Smooth muscle cell (in vitro differentiated cells): ENCODE measurements at regions not wholly inside any gene's neighbourhood (a gene's known extent, or its start where the extent isn't known, plus 50 kb on each side); places are given as distances from the start of the nearest gene placed in this dataset.

Source experiments
- DNase-seq: peaks from one replicate; lab custom pipeline; 2025; ENCODE audit not compliant: unreplicated experiment; lab: John Stamatoyannopoulos, UW
- H2AFZ ChIP-seq: fragments of 200-600 bp; sonication (generic); 2 replicates; pipeline ENCODE4 v1.6.0; 2016; ENCODE audit warnings: antibody characterized with exemption, low read depth, mild to moderate bottlenecking
- H3F3A ChIP-seq: fragments of 200-600 bp; sonication (generic); 2 replicates; pipeline ENCODE4 v1.6.0; 2017; ENCODE audit warnings: antibody characterized with exemption, low read depth
- H3K27ac ChIP-seq: fragments of 200-600 bp; sonication (generic); 2 replicates; pipeline ENCODE4 v1.5.1; 2016; ENCODE audit warnings: low read depth, mild to moderate bottlenecking
- H3K27me3 ChIP-seq: fragments of 200-600 bp; sonication (generic); 2 replicates; pipeline ENCODE4 v1.6.1; 2016; ENCODE audit warnings: low read depth, mild to moderate bottlenecking
- H3K36me3 ChIP-seq: fragments of 200-600 bp; sonication (generic); 2 replicates; pipeline ENCODE4 v1.5.1; 2016; ENCODE audit warnings: low read depth
- H3K4me1 ChIP-seq: fragments of 200-600 bp; sonication (generic); 2 replicates; pipeline ENCODE4 v1.5.1; 2016; ENCODE audit warnings: low read depth
- H3K4me2 ChIP-seq: fragments of 200-600 bp; sonication (generic); 2 replicates; pipeline ENCODE4 v1.6.0; 2016; ENCODE audit warnings: mild to moderate bottlenecking
- H3K4me3 ChIP-seq: fragments of 200-600 bp; sonication (generic); 2 replicates; pipeline ENCODE4 v1.5.1; 2016; ENCODE audit warnings: mild to moderate bottlenecking
- H3K79me2 ChIP-seq: fragments of 200-600 bp; sonication (generic); 2 replicates; pipeline ENCODE4 v1.6.0; 2016; ENCODE audit warnings: low read depth, mild to moderate bottlenecking
- H3K9ac ChIP-seq: fragments of 200-600 bp; sonication (generic); 2 replicates; pipeline ENCODE4 v1.6.0; 2016; ENCODE audit warnings: low read depth
- H3K9me3 ChIP-seq: fragments of 200-600 bp; sonication (generic); replicated peaks from 2 replicates; pipeline ENCODE4 v1.5.1; 2016; ENCODE audit warnings: low read depth
- H4K20me1 ChIP-seq: fragments of 200-600 bp; sonication (generic); 2 replicates; pipeline ENCODE4 v1.6.0; 2016; ENCODE audit warnings: low read depth
- CTCF ChIP-seq: fragments of 200-600 bp; sonication (generic); IDR thresholded peaks from 2 replicates; pipeline ENCODE4 v1.5.1; 2017; ENCODE audit warnings: borderline replicate concordance, mild to moderate bottlenecking, antibody characterized with exemption; ENCODE audit not compliant: insufficient read depth, poor library complexity, severe bottlenecking
- WGBS: methylation state at CpG from one replicate; pipeline ENCODE4 v1.1.7; 2016; ENCODE audit warnings: low lambda C conversion rate; 5-methylcytosine and 5-hydroxymethylcytosine counted together

GRCh38 chr6:166106076-166106686 is 61.5 kb downstream of the TBXT start:
- H3K9me3 ChIP-seq, result no peaks in the 10 kb centered on the region
- no peaks in the 10 kb centered on the region for H3K4me1 ChIP-seq
- peak; percentile 24 for DNase-seq
- peak; percentile 99 for TF ChIP-seq CTCF
- no peaks in the 10 kb centered on the region for H3F3A ChIP-seq
- no peak overlapping the region for H3K27ac ChIP-seq
- H3K4me2 ChIP-seq, result no peak overlapping the region
- no peak overlapping the region for H3K9ac ChIP-seq
- no peaks in the 10 kb centered on the region for H3K36me3 ChIP-seq
- no peak overlapping the region for H3K4me3 ChIP-seq
- H2AFZ ChIP-seq, result no peak overlapping the region
- WGBS, result 4% methylated on average over 11 of the region's 11 CpGs
- H3K27me3 ChIP-seq, result no peaks in the 10 kb centered on the region
- no peaks in the 10 kb centered on the region for H3K79me2 ChIP-seq
- no peaks in the 10 kb centered on the region for H4K20me1 ChIP-seq

GRCh38 chr6:166105341-166106075 is 62.1 kb downstream of the TBXT start:
- 65% methylated on average over 10 of the region's 10 CpGs for WGBS
- DNase-seq, result no peak
- H2AFZ ChIP-seq, result no peak overlapping the region
- no peaks in the 10 kb centered on the region for H3K9me3 ChIP-seq
- TF ChIP-seq CTCF, result no peak
- H3K36me3 ChIP-seq, result no peaks in the 10 kb centered on the region
- no peaks in the 10 kb centered on the region for H3K79me2 ChIP-seq
- no peaks in the 10 kb centered on the region for H4K20me1 ChIP-seq
- no peaks in the 10 kb centered on the region for H3K27me3 ChIP-seq
- no peak overlapping the region for H3K4me3 ChIP-seq
- no peak overlapping the region for H3K9ac ChIP-seq
- H3F3A ChIP-seq, result no peaks in the 10 kb centered on the region
- H3K4me1 ChIP-seq, result no peaks in the 10 kb centered on the region
- no peak overlapping the region for H3K27ac ChIP-seq
- H3K4me2 ChIP-seq, result no peak overlapping the region

GRCh38 chr6:166104872-166105271 is 62.8 kb downstream of the TBXT start:
- Histone ChIP-seq H2AFZ (no peak overlapping the region), H3K9me3 (no peaks in the 10 kb centered on the region), H3K4me2 (no peak overlapping the region), H3K9ac (no peak overlapping the region), H3K4me1 (no peaks in the 10 kb centered on the region), H3K79me2 (no peaks in the 10 kb centered on the region), H3K4me3 (no peak overlapping the region), H3K27me3 (no peaks in the 10 kb centered on the region), H3F3A (no peaks in the 10 kb centered on the region), H3K27ac (no peak overlapping the region), H3K36me3 (no peaks in the 10 kb centered on the region), H4K20me1 (no peaks in the 10 kb centered on the region)
- TF ChIP-seq CTCF, result no peak
- DNase-seq, result no peak
- 97% methylated on average over 7 of the region's 7 CpGs for WGBS

GRCh38 chr6:166104107-166104506 is 63.5 kb downstream of the TBXT start:
- H3F3A ChIP-seq, result no peaks in the 10 kb centered on the region
- DNase-seq, result no peak
- no peaks in the 10 kb centered on the region for H3K27me3 ChIP-seq
- H3K79me2 ChIP-seq, result no peaks in the 10 kb centered on the region
- no peak for TF ChIP-seq CTCF
- no peaks in the 10 kb centered on the region for H3K9me3 ChIP-seq
- no peak overlapping the region for H3K4me3 ChIP-seq
- H3K4me1 ChIP-seq, result no peaks in the 10 kb centered on the region
- H3K4me2 ChIP-seq, result no peak overlapping the region
- no peak overlapping the region for H3K27ac ChIP-seq
- H3K36me3 ChIP-seq, result no peaks in the 10 kb centered on the region
- WGBS, result 46% methylated on average over 4 of the region's 4 CpGs
- no peak overlapping the region for H3K9ac ChIP-seq
- H2AFZ ChIP-seq, result no peak overlapping the region
- no peaks in the 10 kb centered on the region for H4K20me1 ChIP-seq
